Aorta (tissue), 5 donors: ENCODE measurements at regions not wholly inside any gene's neighbourhood (a gene's known extent, or its start where the extent isn't known, plus 50 kb on each side); places are given as distances from the start of the nearest gene placed in this dataset.

Source experiments
- ATAC-seq: fragments of 200-7000 bp; cut with Tn5 transposase; one replicate; pipeline ENCODE4 v1.9.1; 2022; ENCODE audit warnings: moderate library complexity; ENCODE audit not compliant: low FRiP score
- DNase-seq, 2 donors: peaks; one replicate each; pipeline ENCODE4 v3.0.0-alpha.2; 2020
- H3K27ac ChIP-seq, 2 donors: one replicate each; pipeline ENCODE4 v1.5.1; 2013; ENCODE audit warnings: low read length in 2 of 2, mild to moderate bottlenecking in 2 of 2, moderate library complexity in 2 of 2, control low read depth in 1 of 2, inconsistent platforms in 1 of 2, low read depth in 1 of 2
- H3K27me3 ChIP-seq, 2 donors: one replicate each; pipeline ENCODE4 v1.6.1; 2013; ENCODE audit warnings: control low read depth in 1 of 2, low read length in 1 of 2, mild to moderate bottlenecking in 1 of 2, moderate library complexity in 1 of 2; ENCODE audit not compliant: insufficient read depth in 2 of 2, control insufficient read depth in 1 of 2
- H3K36me3 ChIP-seq, 2 donors: one replicate each; pipeline ENCODE4 v1.6.1; 2013; ENCODE audit warnings: control low read depth in 1 of 2, low read length in 1 of 2, mild to moderate bottlenecking in 1 of 2; ENCODE audit not compliant: insufficient read depth in 2 of 2, control insufficient read depth in 1 of 2
- H3K4me1 ChIP-seq, 2 donors: one replicate each; pipeline ENCODE4 v1.6.1; 2013; ENCODE audit warnings: low read length in 2 of 2, control low read depth in 1 of 2, mild to moderate bottlenecking in 1 of 2, moderate library complexity in 1 of 2; ENCODE audit not compliant: insufficient read depth in 2 of 2, control insufficient read depth in 1 of 2
- H3K4me3 ChIP-seq, 2 donors: one replicate each; pipeline ENCODE4 v1.5.1; 2013; ENCODE audit warnings: low read length in 2 of 2, control low read depth in 1 of 2, mild to moderate bottlenecking in 1 of 2
- H3K9me3 ChIP-seq: one replicate; pipeline ENCODE4 v1.6.1; 2013; ENCODE audit warnings: mild to moderate bottlenecking, low read length; ENCODE audit not compliant: control insufficient read depth
- WGBS, 2 donors: extraction: QIAGEN DNeasy Blood & Tissue Kit; methylation state at CpG; one replicate each; pipeline ENCODE4 v1.1.7; 2013; 5-methylcytosine and 5-hydroxymethylcytosine counted together
- intact Hi-C, 2 donors: fragments of 100-400 bp; cut with DNase I; formaldehyde crosslinking; loops; one replicate each; pipeline versions ENCODE4 v1.14.2 to v1.15.0; 2022
- donor health status: healthy with polysubstance abuse.
- donor health status: Bipolar disorder and iron deficiency.
- donor health status: DM: no; HTN: no; CAD: no.
- donor health status: DM: no; HTN: no; CAD: no.
- donor health status: DM: yes; HTN: yes; CAD: no.

- H3K27me3 ChIP-seq: no peaks in the 10 kb centered on the region
- ATAC-seq (no peak), DNase-seq (no peak)
- no peaks in the 10 kb centered on the region for H3K4me1 ChIP-seq
- H3K27ac ChIP-seq: no peak overlapping the region
- no peaks in the 10 kb centered on the region for H3K9me3 ChIP-seq
- 97 to 98% methylated on average over 1 of the region's 1 CpG for WGBS, 2 donors
- intact Hi-C loops: no loop called here
- no peak overlapping the region for H3K4me3 ChIP-seq
- no peaks in the 10 kb centered on the region for H3K36me3 ChIP-seq
These were observed 108.8 kb downstream of the RND3 start for GRCh38 chr2:150378686-150379085.

- ATAC-seq: no peak
These were observed 110.7 kb downstream of the RND3 start for GRCh38 chr2:150376553-150377335.

GRCh38 chr2:150375333-150375732 lies 112.1 kb downstream of the RND3 start:
- ATAC-seq: no peak
- no peak overlapping the region for H3K27ac ChIP-seq
- no peaks in the 10 kb centered on the region for H3K27me3 ChIP-seq
- 26 to 39% methylated on average over 2 of the region's 2 CpGs for WGBS, 2 donors
- H3K9me3 ChIP-seq: no peaks in the 10 kb centered on the region
- intact Hi-C loops: no loop called here
- H3K36me3 ChIP-seq: no peaks in the 10 kb centered on the region
- H3K4me3 ChIP-seq: no peak overlapping the region
- no peaks in the 10 kb centered on the region for H3K4me1 ChIP-seq
- no peak for DNase-seq

More at GRCh38 chr2:150376553-150377335, 110.7 kb downstream of the RND3 start:
- H3K27ac ChIP-seq: no peak overlapping the region
- intact Hi-C loops: no loop called here
- no peaks in the 10 kb centered on the region for H3K9me3 ChIP-seq
- WGBS, 2 donors: 62 to 66% methylated on average over 7 of the region's 7 CpGs
- no peaks in the 10 kb centered on the region for H3K4me1 ChIP-seq
- H3K27me3 ChIP-seq: no peaks in the 10 kb centered on the region
- no peak for DNase-seq
- H3K36me3 ChIP-seq: no peaks in the 10 kb centered on the region
- no peak overlapping the region for H3K4me3 ChIP-seq

- Histone ChIP-seq H3K4me3 (no peak overlapping the region), H3K27ac (no peak overlapping the region), H3K9me3 (no peaks in the 10 kb centered on the region), H3K27me3 (no peaks in the 10 kb centered on the region), H3K36me3 (no peaks in the 10 kb centered on the region), H3K4me1 (no peaks in the 10 kb centered on the region)
- ATAC-seq: no peak
- 93 to 97% methylated on average over 1 of the region's 1 CpG for WGBS, 2 donors
- intact Hi-C loops: no loop called here
- no peak for DNase-seq
These were observed 113.0 kb downstream of the RND3 start for GRCh38 chr2:150374492-150374891.

GRCh38 chr2:150373374-150373773 lies 114.1 kb downstream of the RND3 start:
- DNase-seq (no peak), ATAC-seq (no peak)
- Histone ChIP-seq H3K27ac (no peak overlapping the region), H3K4me1 (no peaks in the 10 kb centered on the region), H3K4me3 (no peak overlapping the region), H3K27me3 (no peaks in the 10 kb centered on the region), H3K9me3 (no peaks in the 10 kb centered on the region), H3K36me3 (no peaks in the 10 kb centered on the region)
- intact Hi-C loops: no loop called here
- 96 to 98% methylated on average over 2 of the region's 2 CpGs for WGBS, 2 donors

- intact Hi-C loops: no loop called here
- ATAC-seq: no peak
- no peak overlapping the region for H3K4me3 ChIP-seq
These were observed 116.2 kb downstream of the RND3 start for GRCh38 chr2:150371044-150371818.

GRCh38 chr2:150370561-150370960 lies 116.9 kb downstream of the RND3 start:
- no peak for DNase-seq
- H3K9me3 ChIP-seq: no peaks in the 10 kb centered on the region
- H3K27me3 ChIP-seq: no peaks in the 10 kb centered on the region
- no peaks in the 10 kb centered on the region for H3K36me3 ChIP-seq
- intact Hi-C loops: no loop called here
- WGBS, 2 donors: 80 to 86% methylated on average over 4 of the region's 4 CpGs
- no peak for ATAC-seq
- H3K27ac ChIP-seq: no peak overlapping the region
- H3K4me1 ChIP-seq: no peaks in the 10 kb centered on the region
- no peak overlapping the region for H3K4me3 ChIP-seq

More at GRCh38 chr2:150371044-150371818, 116.2 kb downstream of the RND3 start:
- WGBS, 2 donors: 89 to 93% methylated on average over 3 of the region's 3 CpGs
- H3K36me3 ChIP-seq: no peaks in the 10 kb centered on the region
- H3K4me1 ChIP-seq: no peaks in the 10 kb centered on the region
- DNase-seq: no peak
- H3K27ac ChIP-seq: no peak overlapping the region
- no peaks in the 10 kb centered on the region for H3K27me3 ChIP-seq
- no peaks in the 10 kb centered on the region for H3K9me3 ChIP-seq

GRCh38 chr2:150369862-150370261 lies 117.6 kb downstream of the RND3 start:
- no peaks in the 10 kb centered on the region for H3K36me3 ChIP-seq
- no peak for ATAC-seq
- no peak for DNase-seq
- H3K4me3 ChIP-seq: no peak overlapping the region
- H3K9me3 ChIP-seq: no peaks in the 10 kb centered on the region
- WGBS, 2 donors: 97 to 98% methylated on average over 9 of the region's 9 CpGs
- H3K27me3 ChIP-seq: no peaks in the 10 kb centered on the region
- H3K4me1 ChIP-seq: no peaks in the 10 kb centered on the region
- H3K27ac ChIP-seq: no peak overlapping the region
- intact Hi-C loops: no loop called here

GRCh38 chr2:150358468-150358807 lies 129.0 kb downstream of the RND3 start:
- no peak overlapping the region for H3K4me3 ChIP-seq
- intact Hi-C loops: no loop called here
- ATAC-seq (no peak), DNase-seq (no peak)
- 75 to 76% methylated on average over 3 of the region's 3 CpGs for WGBS, 2 donors
- H3K9me3 ChIP-seq: no peaks in the 10 kb centered on the region
- no peak overlapping the region for H3K27ac ChIP-seq
- H3K36me3 ChIP-seq: no peaks in the 10 kb centered on the region
- no peaks in the 10 kb centered on the region for H3K27me3 ChIP-seq
- no peaks in the 10 kb centered on the region for H3K4me1 ChIP-seq
